Brain microvascular endothelial cell (primary cell): ENCODE measurements at regions not wholly inside any gene's neighbourhood (a gene's known extent, or its start where the extent isn't known, plus 50 kb on each side); places are given as distances from the start of the nearest gene placed in this dataset.
"Not testable (repeated sequence)": the region's sequence is repeated elsewhere in the genome, so short reads cannot be mapped to it uniquely, and the experiment has no call there.

Experiments
- DNase-seq: peaks from one replicate; pipeline ENCODE4 v3.0.0-alpha.2; 2020
- H3K27ac ChIP-seq: fragments of 250-450 bp; sonication (Bioruptor Pico); 2 replicates; pipeline ENCODE4 v1.5.1; 2020; ENCODE audit warnings: mild to moderate bottlenecking, moderate library complexity
- H3K27me3 ChIP-seq: fragments of 250-450 bp; sonication (Bioruptor Pico); replicated peaks from 2 replicates; pipeline ENCODE4 v1.5.1; 2020; ENCODE audit warnings: mild to moderate bottlenecking
- H3K36me3 ChIP-seq: fragments of 250-450 bp; sonication (Bioruptor Pico); replicated peaks from 2 replicates; pipeline ENCODE4 v1.5.1; 2020; ENCODE audit warnings: mild to moderate bottlenecking
- H3K4me3 ChIP-seq: 2 replicates; pipeline ENCODE4 v1.5.1; 2011; ENCODE audit warnings: low read depth, mild to moderate bottlenecking, control low read depth, low read length, moderate library complexity
- in situ Hi-C: cut with HindIII; loops from 2 replicates; pipeline ENCODE4 v1.10.0; 2017; ENCODE audit warnings: low sequenced_read_pairs, low pct_ligation_motif_present
- TF ChIP-seq, protein P1 (sequence below): IDR thresholded peaks from 2 replicates; pipeline ENCODE4 v1.5.1; 2011; ENCODE audit warnings: low read depth, mild to moderate bottlenecking, moderate library complexity, low read length, control low read depth, inconsistent platforms; ENCODE audit errors: missing control alignments

DNA sequence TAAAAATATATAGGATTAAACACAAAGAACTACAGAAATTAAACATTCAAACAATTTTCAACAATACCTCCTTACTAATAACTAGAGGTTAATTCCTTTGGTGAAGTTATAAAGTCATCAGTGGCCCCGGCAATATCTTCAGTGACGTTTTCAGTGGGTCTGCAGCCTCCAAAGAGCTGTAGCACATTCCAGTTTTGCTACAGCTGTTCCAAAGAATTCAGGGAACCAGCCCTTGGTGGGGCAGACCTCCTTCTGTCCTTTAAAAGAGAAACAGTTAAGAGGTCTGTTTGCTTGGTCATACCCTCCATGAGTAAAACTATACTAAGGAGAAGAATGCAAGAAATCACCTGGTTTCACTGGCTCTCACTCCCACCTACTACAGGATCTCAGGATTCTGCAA is 99.2 kb upstream of the ZDHHC17 start:
- no peak for DNase-seq
- Histone ChIP-seq H3K36me3 (no peaks in the 10 kb centered on the region), H3K27ac (no peak overlapping the region), H3K4me3 (no peak overlapping the region), H3K27me3 (no peaks in the 10 kb centered on the region)
- TF ChIP-seq, protein P1, sequence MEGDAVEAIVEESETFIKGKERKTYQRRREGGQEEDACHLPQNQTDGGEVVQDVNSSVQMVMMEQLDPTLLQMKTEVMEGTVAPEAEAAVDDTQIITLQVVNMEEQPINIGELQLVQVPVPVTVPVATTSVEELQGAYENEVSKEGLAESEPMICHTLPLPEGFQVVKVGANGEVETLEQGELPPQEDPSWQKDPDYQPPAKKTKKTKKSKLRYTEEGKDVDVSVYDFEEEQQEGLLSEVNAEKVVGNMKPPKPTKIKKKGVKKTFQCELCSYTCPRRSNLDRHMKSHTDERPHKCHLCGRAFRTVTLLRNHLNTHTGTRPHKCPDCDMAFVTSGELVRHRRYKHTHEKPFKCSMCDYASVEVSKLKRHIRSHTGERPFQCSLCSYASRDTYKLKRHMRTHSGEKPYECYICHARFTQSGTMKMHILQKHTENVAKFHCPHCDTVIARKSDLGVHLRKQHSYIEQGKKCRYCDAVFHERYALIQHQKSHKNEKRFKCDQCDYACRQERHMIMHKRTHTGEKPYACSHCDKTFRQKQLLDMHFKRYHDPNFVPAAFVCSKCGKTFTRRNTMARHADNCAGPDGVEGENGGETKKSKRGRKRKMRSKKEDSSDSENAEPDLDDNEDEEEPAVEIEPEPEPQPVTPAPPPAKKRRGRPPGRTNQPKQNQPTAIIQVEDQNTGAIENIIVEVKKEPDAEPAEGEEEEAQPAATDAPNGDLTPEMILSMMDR: no peak
- in situ Hi-C loops: no loop called here

DNA sequence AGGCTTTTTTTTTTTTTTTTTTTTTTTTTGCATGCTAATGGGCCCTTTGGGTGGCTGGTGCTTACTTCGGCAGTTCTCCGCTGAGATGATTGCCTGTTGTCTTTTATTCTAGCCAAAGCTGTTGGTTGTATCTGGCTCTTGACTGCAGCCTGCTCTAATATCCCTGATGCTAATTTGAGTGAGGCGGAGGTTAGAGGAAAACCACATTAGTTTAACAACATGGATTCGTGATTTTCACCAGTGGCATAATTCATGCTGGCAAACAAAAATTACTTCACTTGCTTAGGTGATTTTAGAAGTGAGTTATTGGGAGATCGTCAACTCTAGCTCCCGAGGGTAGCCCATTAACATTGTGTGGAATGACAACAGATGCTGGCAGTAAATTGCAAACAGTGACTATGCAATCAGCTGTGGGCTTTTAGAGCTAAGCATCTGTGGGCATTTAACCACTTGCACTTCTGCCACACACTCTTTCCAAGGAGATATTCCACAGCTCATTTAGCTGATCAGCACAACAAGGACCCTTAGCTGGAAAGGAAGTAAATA is 97.6 kb upstream of the ZDHHC17 start:
- no peak overlapping the region for H3K27ac ChIP-seq
- TF ChIP-seq, protein P1: no peak
- DNase-seq: no peak
- in situ Hi-C loops: no loop called here
- H3K4me3 ChIP-seq: no peak overlapping the region
- no peaks in the 10 kb centered on the region for H3K27me3 ChIP-seq
- no peaks in the 10 kb centered on the region for H3K36me3 ChIP-seq

DNA sequence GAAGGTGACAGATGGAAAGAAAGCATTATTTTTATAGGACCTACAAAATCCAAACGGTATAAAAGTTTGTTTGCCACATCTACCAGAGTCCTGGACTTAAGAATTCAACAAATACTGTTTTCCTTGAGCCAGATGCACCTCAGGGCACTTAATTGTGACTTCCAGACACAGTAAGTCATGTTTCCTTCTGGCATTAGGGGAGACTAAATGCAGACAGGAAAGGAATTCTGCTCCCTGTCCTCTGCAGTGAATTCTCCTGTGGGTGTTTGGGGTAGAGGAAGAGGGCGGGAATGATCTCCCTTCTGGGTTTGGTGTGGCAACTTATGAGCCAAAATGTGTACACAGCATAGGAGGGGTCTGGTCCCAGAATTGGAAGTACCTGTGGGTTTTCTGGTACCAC is 93.9 kb upstream of the ZDHHC17 start:
- H3K36me3 ChIP-seq: no peaks in the 10 kb centered on the region
- TF ChIP-seq, protein P1: no peak
- DNase-seq: no peak
- H3K4me3 ChIP-seq: no peak overlapping the region
- no peak overlapping the region for H3K27ac ChIP-seq
- H3K27me3 ChIP-seq: no peaks in the 10 kb centered on the region
- in situ Hi-C loops: no loop called here

DNA sequence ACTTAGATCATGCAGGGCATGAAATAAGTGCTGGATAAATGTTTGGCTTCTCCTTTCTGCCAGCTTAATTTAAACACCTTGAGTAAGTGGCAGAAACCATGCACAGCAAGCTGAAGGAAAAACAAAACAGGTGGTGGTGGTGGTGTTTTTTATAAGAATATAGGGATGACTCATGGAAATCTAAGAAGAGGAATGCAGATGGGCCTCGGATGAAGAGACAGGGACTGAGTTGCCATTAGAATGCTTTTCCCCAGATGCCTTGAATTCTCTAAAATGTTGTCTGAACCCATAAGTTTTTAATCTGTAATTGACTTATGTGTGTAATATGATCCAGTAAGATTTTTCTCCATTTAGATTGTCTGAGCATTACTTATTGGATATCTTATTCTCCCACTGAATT is 93.1 kb upstream of the ZDHHC17 start:
- no peak overlapping the region for H3K27ac ChIP-seq
- TF ChIP-seq, protein P1: no peak
- H3K4me3 ChIP-seq: no peak overlapping the region
- H3K27me3 ChIP-seq: no peaks in the 10 kb centered on the region
- H3K36me3 ChIP-seq: no peaks in the 10 kb centered on the region
- in situ Hi-C loops: no loop called here
- DNase-seq: peak; percentile 33

DNA sequence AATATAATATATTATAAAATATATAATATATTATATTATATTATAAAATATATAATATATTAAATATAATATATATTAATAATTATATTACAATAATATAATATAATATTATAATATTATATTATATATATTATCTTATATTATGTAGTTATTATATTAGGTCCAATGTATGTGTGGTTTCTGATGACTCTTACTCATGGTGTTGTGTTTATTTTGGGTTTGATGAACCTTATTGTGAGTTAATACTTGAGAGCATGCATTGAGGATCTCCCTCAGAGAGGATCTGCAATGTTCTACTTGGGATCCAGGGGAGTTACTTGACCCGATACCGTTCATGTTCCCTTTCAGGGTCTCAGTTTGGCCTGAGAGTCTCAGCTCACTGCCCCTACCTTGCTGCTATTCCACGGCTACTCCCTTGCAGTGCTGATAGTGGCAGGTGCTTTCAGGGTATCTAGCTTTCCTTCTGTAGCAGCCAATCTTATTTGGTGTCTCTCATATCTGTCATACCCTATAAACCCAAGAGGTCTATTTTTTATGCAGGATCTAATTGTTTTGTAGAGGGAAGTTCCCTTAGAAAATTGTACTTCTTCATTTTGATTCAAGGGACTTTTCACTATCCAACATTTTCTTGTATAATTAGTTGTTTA is 89.1 kb upstream of the ZDHHC17 start:
- TF ChIP-seq, protein P1: no peak
- DNase-seq: no peak
- Histone ChIP-seq H3K4me3 (no peak overlapping the region), H3K27ac (no peak overlapping the region), H3K27me3 (no peaks in the 10 kb centered on the region), H3K36me3 (no peaks in the 10 kb centered on the region)
- in situ Hi-C loops: no loop called here

DNA sequence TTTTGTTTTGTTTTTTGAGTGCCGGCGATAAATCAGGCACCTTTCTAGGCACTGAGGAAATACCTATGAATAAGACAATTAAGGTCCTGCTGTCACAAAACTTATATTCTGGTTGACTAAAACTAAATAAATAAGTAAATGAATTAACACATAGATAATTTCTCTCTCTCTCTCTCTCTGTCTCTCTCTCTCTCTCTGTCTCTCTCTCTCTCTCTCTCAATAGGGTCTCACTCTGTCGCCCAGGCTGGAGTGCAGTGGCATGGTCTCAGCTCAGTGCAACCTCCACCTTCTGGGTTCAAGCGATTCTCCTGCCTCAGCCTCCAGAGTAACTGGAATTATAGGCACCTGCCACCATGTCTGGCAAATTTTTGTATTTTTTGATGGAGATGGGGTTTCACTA is 87.7 kb upstream of the ZDHHC17 start:
- H3K27me3 ChIP-seq, H3K36me3 ChIP-seq, H3K4me3 ChIP-seq, H3K27ac ChIP-seq, DNase-seq, in situ Hi-C loops: not testable (repeated sequence)
